NCI-H524 treated with DMSO at 0.1 percent for 48 hours (cell line): ENCODE measurements at regions not wholly inside any gene's neighbourhood (a gene's known extent, or its start where the extent isn't known, plus 50 kb on each side); places are given as distances from the start of the nearest gene placed in this dataset.

ENCODE experiments used
- DNase-seq: peaks from one replicate; lab custom pipeline; 2025; lab: John Stamatoyannopoulos, UW

DNA sequence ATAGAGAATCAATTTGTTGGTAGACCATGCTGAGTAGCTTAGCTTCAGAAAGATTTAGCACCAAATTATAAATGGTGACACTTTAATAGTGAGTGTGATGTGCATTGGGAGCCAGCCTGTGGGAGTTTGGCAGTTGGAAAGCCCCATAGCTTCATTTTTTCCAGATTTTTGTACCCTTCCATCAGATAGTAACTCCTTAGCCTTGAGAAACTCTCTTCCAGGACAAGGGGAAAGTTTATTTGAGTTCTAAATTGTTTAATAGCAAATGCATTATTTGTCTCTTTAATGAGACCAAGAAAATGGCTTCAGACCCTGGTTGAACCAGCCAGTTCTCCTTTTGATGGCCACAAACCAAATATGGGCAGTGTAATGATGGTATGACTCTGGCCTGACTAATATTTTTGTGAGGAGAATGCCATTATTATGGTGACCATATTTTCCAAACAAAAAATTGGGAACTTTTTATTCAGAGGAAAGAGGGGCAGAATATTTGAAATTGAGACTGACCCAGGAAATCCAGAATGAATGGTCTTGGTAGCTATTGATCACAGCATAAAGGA, 49.8 kb downstream of the PLCE1 start:
- DNase-seq: no peak

DNA sequence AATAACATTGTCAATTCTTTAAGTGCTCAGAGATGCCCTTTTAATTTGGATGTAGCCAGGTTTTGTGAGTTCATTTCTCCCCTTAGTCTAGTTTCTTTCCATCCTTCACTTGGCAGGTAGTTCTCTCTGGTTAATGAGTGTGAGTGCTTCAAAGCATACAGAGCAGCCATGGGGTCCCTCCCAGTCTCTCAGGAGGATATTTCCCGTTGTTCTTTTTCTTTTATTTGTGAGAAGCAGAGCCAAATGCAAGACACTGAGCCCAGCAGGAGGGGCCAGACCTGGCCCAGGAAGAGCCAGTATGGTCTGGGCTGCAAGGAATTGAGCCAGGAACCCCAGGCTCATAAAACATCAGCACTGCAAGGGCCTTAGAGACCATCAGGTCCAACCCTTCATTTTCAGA, 52.4 kb downstream of the PLCE1 start:
- DNase-seq: no peak

DNA sequence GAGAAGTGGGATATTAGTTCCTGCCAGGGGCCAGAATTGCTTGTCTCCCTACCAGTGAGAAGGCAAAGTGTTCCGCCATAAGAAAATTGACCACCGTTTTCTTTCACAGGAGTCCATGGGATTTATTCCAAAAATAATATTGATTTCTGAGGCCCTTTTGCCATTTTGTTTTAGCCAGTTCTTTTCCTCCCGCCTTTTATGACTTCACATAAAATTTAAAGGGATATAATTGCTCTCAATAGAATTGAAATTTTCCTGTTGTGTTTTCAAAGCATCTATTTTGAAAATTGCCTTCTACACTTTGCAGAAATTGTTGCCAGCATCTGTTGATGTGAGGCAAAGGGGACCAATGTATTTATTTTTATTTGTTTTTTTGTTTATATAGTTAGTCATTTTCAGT, 53.6 kb downstream of the PLCE1 start:
- no peak for DNase-seq

DNA sequence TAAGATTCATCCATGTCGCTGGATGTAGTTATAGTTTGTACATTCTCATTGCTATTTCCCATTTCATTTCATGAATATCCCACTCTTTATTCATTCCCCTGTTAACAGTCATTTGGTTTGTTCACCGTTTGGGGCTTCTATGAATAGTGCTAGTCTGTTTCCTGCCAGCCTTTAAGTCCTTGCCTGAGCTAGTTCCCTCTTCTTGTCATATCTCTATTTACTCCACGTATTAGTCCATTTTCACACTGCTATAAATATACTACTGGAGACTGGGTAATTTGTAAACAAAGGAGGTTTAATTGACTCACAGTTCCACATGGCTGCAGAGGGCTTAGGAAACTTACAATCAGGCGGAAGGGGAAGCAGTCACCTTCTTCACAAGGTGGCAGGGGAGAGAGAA, 56.2 kb downstream of the PLCE1 start:
- DNase-seq: no peak

DNA sequence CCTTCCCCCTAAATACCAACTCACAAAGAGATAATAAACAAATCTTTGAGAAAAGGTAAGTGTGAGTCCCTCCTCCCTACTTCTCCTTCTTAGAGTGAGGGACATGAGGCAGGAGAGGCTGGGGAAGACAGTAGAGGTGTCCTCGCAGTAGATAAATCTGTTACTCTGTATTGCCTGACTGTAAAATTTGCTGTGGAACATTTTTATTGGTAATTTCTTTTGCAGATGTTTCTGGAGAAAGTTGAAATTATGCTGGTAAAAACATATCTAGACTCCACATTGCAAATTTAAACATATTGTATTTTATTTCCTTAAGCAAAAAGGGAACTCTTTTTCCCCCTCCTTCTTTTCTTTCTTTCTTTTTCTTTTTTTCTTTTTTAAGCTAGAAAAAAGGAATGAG, 58.5 kb downstream of the PLCE1 start:
- DNase-seq: no peak

DNA sequence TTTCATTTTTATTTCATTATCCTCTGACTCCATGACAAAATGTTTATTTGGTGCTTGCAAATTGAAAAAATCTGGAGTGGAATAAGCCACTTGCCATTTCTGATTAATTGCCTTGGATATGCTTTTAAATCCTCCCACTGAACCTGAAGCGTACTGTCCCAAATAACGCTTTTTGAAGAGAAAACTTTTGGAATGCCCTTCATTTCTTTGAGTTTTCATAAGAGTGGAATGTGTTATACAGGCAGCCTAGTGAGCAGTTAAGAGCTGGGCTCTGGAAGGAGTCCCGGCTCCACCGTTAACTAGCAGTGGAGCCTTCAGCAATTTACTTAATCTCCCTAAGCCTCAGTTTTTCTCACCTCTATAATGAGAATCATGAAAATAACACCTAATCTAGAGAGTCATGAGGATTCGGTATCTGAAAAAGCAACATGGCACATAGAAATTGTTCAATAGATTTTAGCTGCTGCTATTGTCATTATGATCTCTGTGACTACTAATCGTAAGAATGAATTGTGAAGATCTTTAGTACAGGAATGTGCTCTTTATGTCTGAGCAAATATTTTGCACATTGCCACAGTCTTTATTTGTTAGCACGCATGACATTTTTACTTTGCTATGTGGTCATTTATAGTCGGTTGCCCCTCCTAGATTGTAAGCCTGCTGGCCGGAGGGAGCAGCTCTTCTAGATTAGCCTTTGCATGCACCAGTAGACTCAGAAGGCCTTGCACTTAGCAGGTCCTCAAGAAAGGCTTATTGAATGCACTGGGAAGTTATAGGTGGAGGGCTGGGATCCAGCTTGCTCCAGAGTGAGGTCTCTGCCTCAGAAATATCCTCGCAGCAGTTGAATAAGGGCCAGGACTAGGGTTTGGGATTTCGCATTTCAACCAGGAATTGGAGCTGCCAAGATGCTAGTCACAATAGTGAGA, 59.4 kb downstream of the PLCE1 start:
- no peak for DNase-seq

DNA sequence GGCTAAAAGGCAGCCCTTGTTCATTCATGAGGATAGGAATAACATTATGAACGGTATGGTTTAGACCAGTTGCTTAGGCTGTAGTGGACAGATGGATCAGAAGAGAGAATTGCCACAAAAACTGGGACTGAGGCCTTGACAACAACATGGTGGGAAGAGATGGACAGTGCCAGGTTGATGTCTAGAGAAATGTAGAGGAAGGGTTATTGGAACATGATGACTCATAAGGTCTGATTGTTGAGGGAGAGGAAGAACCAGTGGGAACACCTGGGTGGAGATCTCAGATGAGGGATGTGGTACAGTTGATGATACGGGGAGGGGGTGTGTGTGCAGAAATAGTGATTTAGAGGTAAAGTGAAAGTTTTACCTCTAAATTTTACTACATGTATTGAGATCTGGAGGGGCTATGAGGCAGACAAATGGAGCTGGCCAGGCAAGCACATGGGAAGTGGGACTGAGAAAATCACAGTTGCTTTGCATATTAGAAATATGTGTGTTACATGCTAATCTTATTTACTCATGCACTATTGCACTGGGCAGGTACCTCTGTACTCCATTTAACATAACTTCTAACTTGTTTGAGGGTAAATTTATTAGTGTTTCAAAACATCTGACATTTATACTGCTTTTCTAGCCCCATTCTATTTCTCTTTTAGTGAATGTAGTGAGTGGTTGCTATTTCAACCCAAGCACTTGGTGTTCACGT, 65.6 kb downstream of the PLCE1 start:
- DNase-seq: no peak

DNA sequence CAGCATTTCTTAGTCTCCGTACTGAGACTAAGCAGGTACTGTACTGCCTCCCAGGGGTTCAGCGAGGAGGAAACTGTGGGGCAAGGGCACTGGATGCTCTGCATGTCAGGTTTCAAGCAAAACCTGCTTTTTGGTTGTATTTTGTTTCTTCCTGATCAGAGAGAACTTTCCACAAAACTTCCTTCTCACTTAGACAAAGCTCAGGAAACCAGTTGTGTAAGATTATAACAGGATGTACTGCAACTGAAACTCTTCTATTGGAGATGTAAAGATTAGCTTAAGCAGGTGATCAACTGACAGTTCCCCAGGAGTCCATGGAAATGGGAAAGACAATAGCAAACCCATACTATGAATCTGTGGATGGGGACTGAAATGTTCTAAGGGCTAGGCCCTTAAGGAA, 67.3 kb downstream of the PLCE1 start:
- no peak for DNase-seq

DNA sequence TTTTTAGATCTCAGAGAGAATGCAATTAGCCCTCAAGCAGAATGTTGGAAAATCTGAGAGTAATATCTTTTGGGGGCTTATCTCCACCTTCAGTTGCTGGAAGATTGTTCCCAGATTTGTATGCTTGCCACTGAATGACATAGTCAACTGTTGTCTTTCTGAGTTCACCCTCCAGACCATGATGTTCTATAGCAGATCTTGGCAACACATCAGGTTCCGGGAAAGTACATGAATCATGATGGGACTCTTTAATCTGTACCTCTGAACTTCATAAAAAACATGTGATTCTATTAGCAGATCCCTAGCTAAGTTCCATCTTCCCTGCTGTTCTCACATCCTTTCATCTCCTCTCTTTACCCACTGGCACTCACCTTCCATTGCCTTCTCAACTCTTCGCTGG, 68.9 kb downstream of the PLCE1 start:
- no peak for DNase-seq

DNA sequence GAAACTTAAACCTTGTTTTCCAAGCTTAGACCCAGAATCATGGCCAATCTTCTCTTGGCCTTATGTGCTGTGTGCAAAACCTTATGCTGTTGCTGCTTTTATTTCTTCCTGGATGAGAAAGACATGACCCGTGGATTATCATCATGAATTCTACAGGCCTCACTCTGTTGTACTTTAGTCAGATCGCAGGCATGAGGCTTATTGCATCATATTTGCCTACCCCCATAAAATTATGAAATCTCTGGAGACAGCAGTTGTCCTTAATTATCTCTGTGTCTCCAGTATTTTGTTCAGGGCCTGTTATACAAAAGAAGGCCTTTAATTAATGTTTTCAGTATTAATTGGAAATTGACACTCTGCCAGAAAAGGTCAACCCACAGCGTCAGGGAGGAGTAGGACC, 71.6 kb downstream of the PLCE1 start:
- no peak for DNase-seq

DNA sequence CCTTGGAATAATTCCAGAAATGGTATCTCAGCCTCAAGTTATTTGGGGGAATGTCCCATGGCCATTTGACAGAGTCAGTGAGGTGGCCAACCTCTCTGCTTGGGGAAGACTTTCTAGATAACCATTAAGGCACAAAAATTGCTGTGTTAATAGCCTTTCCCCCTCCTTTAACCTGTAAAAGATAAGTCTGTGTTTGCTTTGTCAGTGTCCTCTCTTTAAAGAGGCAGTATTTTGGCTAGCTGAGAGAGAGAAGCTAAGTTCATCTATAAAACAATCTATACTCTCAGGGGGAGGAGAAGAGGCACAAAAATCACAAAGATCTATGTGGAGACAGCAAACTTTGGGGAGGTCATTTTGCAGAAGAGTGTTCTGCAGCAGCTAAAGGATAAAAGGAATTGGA, 72.1 kb downstream of the PLCE1 start:
- DNase-seq: no peak

DNA sequence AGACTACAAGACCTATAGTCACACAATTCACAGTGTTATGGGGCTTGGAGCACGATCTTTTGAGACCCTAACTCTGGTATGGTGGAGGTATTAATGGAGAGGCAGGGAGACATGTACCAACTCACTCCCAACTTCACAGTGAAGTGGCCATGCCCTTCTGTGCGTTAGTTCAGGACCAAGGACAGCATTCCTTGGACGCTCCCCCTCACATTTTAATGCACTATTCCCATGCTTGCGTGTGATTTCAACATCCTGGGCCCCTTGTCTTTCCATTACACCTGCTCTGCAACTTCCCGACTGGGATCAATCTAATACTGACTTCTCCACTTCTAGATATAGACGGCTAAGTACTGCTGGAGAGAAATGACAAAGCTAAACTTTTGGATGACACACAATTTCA, 72.7 kb downstream of the PLCE1 start:
- no peak for DNase-seq

DNA sequence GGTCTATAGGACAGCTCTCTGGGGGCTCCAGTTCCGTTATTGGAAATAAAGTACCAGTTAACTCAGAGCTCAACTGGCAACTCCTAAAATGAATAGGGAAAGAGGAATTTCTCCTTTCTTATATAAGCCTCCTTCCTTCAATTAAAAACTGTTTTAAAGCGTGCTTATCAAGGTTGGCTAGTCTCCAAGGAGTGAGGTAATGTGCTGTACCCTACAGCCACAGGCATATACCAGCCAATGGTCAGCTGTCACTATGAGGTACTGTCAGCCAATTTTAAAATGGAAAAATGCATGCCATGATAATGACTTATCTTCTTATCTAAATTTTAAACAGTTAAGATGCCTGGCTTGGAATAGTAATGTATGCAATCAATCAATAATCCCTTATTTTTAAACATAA, 76.2 kb downstream of the PLCE1 start:
- no peak for DNase-seq

DNA sequence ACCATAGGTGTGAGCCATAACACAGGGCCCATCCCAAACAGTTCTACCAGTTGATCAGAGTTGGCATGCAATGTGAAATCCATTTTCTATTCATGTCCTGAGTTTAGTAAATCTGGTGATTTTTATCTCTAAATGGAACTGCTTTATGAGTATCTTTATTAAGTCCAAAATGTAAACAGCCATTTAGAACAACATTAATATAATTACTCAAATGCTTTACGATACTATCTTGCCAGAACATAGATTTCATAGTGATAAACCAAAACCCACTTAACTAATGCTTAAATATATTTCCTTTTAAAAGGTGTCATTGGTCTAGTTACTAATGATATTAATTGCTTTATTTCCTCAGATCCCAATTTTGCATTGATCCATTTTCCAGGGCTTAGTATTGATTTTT, 80.7 kb downstream of the PLCE1 start:
- DNase-seq: no peak

DNA sequence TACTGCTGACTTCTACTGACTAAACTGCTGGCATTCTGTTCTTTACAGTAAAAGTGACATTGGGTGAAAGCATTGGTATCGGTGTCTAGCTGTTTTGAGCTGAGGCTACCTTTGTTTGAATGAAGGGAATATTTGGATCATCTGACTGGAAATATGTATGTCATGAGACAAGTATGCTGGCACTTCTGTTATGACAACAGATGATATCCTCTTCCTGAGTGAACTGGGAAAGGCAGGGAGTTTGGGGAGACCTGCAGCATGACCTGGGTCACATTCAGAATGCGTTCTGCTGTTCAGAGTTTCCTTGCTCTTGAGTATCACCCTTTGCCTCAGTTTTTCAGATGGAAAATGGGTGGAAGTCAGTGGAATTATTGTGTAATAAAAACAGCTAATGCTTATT, 81.8 kb downstream of the PLCE1 start:
- no peak for DNase-seq

DNA sequence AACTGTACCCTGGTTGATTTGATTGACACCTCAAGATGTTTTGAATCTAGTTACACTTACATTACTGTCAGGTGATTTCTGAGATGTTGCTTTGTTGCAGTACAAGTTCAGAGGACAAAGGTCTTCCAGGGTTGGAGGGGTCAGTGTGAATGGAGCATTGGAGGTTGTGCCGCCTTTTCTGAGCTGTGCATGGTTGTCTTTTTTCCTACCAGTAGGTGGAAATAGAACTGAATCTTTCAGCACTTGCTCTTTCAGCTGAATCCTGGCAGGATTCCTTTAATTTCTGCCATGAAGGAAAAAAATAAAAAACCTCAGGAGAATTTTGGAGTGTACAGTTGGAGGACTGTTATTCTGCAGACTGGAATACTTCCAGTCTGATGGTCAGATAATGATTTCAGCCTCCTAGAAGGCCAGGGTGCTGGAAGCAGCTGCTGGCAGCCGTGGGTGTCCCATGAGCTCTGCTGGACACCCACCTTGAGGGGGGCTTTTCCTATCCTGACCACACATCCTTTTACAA, 82.7 kb downstream of the PLCE1 start:
- DNase-seq: no peak

DNA sequence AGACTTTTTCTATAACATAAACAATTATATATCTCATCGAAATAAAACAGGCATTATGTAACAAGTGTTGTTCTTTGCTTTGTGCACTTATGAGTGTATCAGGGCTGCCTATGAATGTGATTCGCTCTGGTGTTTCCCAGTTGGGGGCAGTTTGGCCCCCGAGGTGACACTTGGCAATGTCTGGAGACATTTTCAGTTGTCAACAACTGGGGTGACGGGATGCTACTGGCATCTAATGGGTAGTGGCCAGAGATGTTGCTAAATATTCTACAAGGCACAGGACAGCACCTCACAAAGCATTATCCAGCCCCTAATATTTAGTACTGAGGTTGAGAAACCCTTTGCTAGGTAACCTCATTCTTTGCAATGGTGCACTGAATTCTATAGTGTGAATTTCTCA, 83.3 kb downstream of the PLCE1 start:
- no peak for DNase-seq

DNA sequence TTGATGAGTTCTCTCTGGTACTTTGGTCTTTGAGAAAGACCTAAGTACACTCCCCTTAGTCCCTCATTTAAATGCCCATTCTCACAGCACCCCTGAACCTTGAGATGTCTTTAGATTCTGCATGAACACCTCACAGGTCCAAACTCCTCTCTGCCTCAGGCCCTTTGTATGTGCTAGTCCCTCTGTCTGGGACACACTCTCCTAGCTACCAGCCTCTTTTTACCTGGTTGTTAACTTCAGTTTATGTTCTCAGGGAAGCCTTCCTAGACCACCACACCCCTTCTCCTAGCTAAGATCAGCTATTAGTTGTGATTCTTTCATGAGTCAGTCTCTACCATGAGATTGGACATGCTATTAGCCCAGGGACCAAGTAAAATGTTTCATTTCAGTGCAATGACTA, 86.4 kb downstream of the PLCE1 start:
- no peak for DNase-seq

DNA sequence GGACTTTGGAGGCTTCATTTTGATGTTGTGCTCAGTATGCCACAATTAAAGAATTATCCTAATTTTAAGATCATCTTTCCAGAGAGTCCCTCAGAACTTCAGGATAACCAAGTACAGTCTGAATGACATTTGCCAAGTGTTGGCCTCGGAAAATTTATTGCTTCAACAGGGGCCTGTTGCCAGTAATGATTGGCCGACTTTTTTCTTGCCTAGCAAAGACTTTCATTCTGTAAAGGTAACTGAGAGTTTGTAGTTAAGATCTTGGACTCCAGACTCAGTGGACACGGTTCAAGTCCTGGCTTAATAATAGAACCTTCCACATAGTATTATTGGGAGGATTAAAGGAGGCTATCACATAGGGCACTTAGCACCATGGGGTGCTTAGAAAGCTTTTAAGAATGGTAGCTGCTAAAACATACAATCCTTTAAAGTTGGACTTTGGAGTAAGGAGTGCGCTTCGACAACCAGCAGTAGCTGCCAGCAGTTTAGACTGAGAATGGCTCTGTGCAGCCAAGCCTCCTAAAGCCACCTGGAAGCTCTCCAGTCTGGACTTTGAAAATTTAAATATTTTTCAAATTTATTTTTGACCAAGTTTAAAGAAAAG, 90.0 kb downstream of the PLCE1 start:
- no peak for DNase-seq

DNA sequence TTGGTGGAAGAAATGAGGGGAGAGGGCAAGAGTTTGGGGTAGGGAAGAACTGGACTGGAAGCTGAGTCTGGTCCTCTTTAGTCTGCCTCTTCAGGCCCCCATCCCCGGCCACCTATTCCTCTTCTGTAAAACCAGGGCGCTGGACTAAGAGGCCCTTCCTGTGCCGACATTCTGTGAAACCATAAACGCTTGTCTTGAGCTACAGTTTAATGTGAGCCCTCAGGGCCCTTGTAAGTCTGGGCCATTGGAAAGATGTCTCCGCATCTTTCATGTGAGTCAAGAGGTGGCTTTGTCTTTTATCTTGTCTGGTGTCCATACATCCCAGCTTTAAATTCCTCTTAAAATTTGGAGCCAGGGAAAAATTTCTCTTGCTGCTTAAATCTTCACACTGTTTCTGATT, 90.6 kb downstream of the PLCE1 start:
- DNase-seq: no peak

DNA sequence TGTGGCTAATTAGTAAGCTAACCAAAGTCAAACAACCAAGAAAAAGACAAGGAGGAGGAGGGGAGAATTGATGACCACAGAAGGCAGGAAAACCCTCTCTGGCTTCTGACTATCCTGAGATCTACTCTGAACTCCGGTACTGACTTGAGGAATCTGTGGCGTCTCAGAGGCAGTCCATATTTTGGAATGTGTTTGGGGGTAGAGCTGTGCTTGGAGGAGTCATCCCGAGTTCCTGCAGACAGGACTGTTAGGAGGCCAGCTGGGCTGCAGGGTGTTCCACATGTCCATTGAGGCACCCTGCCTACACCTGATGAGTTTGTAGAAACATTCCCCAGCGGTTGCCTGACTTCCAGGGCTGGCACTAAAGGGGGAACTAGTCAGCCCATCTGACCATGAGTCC, 91.6 kb downstream of the PLCE1 start:
- DNase-seq: no peak

DNA sequence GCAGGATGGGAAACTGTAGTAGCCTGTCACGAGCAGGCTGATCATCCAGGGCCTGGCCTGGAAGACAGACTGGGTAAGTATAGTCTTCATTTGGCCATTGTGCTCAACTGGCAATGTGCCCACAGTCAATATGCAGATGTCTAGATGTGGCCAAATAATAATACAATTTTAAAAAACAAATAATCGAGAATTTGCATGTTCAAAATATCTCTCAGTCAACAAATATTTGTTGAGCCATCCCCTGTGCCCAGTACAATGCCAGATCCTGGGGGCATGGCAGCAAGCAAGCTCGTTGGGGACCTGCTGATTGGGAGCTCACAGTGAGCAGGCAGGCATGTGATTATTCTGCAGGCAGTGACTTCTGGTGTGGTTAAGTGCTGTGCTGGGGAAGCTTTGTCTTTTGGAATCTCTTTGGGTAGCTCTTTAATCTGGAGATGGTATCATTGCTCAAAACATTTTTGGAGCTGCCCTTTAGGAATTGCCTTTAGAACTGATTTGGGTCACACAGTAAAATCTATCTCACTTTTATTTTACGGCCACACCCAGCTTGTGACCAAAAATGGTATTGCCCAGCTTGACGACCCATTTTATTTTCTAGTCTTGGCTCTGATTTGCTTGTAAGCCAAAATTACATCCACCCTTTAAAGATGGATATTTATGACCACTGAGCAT, 92.2 kb downstream of the PLCE1 start:
- DNase-seq: no peak
